ENCODE measurements at regions not wholly inside any gene's neighbourhood (a gene's known extent, or its start where the extent isn't known, plus 50 kb on each side); places are given as distances from the start of the nearest gene placed in this dataset.

- peaks cover 8% of the 10 kb centered on the region for H3K9me3 Mint-ChIP-seq (ENCODE audit: low read depth)
Observed at GRCh38 chr1:213572912-213573647, 414.7 kb upstream of the PROX1 start.

GRCh38 chr1:213573648-213574009 is 414.1 kb upstream of the PROX1 start:
- no peak overlapping the region for H3K27ac Mint-ChIP-seq (ENCODE audit: unreplicated experiment)
- no peak for TF ChIP-seq CTCF (IDR thresholded peaks at IDR 0.05)
- no peak for DNase-seq (ENCODE audit: low spot score)
- H3K36me3 Mint-ChIP-seq (ENCODE audit: low read depth) = no peaks in the 10 kb centered on the region
- peaks cover 9% of the 10 kb centered on the region for H3K27me3 Mint-ChIP-seq (ENCODE audit: low read depth)
- no peak overlapping the region for H3K4me3 Mint-ChIP-seq (ENCODE audit: unreplicated experiment)
- H3K4me1 Mint-ChIP-seq (ENCODE audit: low read depth) = no peaks in the 10 kb centered on the region
- H3K9me3 Mint-ChIP-seq (ENCODE audit: low read depth) = peaks cover 8% of the 10 kb centered on the region

More at GRCh38 chr1:213572912-213573647, 414.7 kb upstream of the PROX1 start:
- TF ChIP-seq CTCF (IDR thresholded peaks at IDR 0.05) = no peak
- Mint-ChIP-seq H3K4me3 (ENCODE audit: unreplicated experiment) (no peak overlapping the region), H3K36me3 (ENCODE audit: low read depth) (no peaks in the 10 kb centered on the region), H3K27me3 (ENCODE audit: low read depth) (peaks cover 9% of the 10 kb centered on the region), H3K4me1 (ENCODE audit: low read depth) (no peaks in the 10 kb centered on the region), H3K27ac (ENCODE audit: unreplicated experiment) (no peak overlapping the region)
- no peak for DNase-seq (ENCODE audit: low spot score)

- TF ChIP-seq CTCF (IDR thresholded peaks at IDR 0.05) = no peak
- H3K36me3 Mint-ChIP-seq (ENCODE audit: low read depth) = no peaks in the 10 kb centered on the region
- no peaks in the 10 kb centered on the region for H3K9me3 Mint-ChIP-seq (ENCODE audit: low read depth)
- no peaks in the 10 kb centered on the region for H3K4me1 Mint-ChIP-seq (ENCODE audit: low read depth)
- H3K27ac Mint-ChIP-seq (ENCODE audit: unreplicated experiment) = no peak overlapping the region
- peaks cover 5% of the 10 kb centered on the region for H3K27me3 Mint-ChIP-seq (ENCODE audit: low read depth)
- DNase-seq (ENCODE audit: low spot score) = no peak
- H3K4me3 Mint-ChIP-seq (ENCODE audit: unreplicated experiment) = no peak overlapping the region
Observed at GRCh38 chr1:213582976-213583567, 404.7 kb upstream of the PROX1 start.

- Mint-ChIP-seq H3K36me3 (ENCODE audit: low read depth) (no peaks in the 10 kb centered on the region), H3K4me1 (ENCODE audit: low read depth) (no peaks in the 10 kb centered on the region), H3K27ac (ENCODE audit: unreplicated experiment) (no peak overlapping the region), H3K9me3 (ENCODE audit: low read depth) (no peaks in the 10 kb centered on the region), H3K27me3 (ENCODE audit: low read depth) (peaks cover 5% of the 10 kb centered on the region), H3K4me3 (ENCODE audit: unreplicated experiment) (no peak overlapping the region)
- no peak for TF ChIP-seq CTCF (IDR thresholded peaks at IDR 0.05)
- no peak for DNase-seq (ENCODE audit: low spot score)
Observed at GRCh38 chr1:213584272-213584671, 403.5 kb upstream of the PROX1 start.

- Mint-ChIP-seq H3K27ac (ENCODE audit: unreplicated experiment) (no peak overlapping the region), H3K27me3 (ENCODE audit: low read depth) (peaks cover 5% of the 10 kb centered on the region), H3K4me1 (ENCODE audit: low read depth) (no peaks in the 10 kb centered on the region), H3K4me3 (ENCODE audit: unreplicated experiment) (no peak overlapping the region), H3K36me3 (ENCODE audit: low read depth) (no peaks in the 10 kb centered on the region), H3K9me3 (ENCODE audit: low read depth) (no peaks in the 10 kb centered on the region)
- TF ChIP-seq CTCF (IDR thresholded peaks at IDR 0.05) = no peak
- no peak for DNase-seq (ENCODE audit: low spot score)
Observed at GRCh38 chr1:213585402-213585801, 402.4 kb upstream of the PROX1 start.
